HUES6 (cell line): ENCODE measurements at regions not wholly inside any gene's neighbourhood (a gene's known extent, or its start where the extent isn't known, plus 50 kb on each side); places are given as distances from the start of the nearest gene placed in this dataset.
"Not testable (repeated sequence)": the region's sequence is repeated elsewhere in the genome, so short reads cannot be mapped to it uniquely, and the experiment has no call there.

Experiments used
- H3K27ac ChIP-seq: 2 replicates; pipeline ENCODE4 v1.7.0; 2013; ENCODE audit warnings: low read depth, mild to moderate bottlenecking, low read length, inconsistent platforms
- H3K27me3 ChIP-seq: 2 replicates; pipeline ENCODE4 v1.6.1; 2013; ENCODE audit warnings: low read length; ENCODE audit not compliant: control insufficient read depth, insufficient read depth
- H3K36me3 ChIP-seq: 2 replicates; pipeline ENCODE4 v1.6.1; 2013; ENCODE audit warnings: low read length; ENCODE audit not compliant: control insufficient read depth, insufficient read depth
- H3K4me1 ChIP-seq: 2 replicates; pipeline ENCODE4 v1.6.1; 2013; ENCODE audit warnings: low read length; ENCODE audit not compliant: control insufficient read depth, insufficient read depth
- H3K4me3 ChIP-seq: 2 replicates; pipeline ENCODE4 v1.5.1; 2013; ENCODE audit warnings: low read depth, low read length
- H3K9ac ChIP-seq: one replicate; pipeline ENCODE4 v1.6.1; 2013; ENCODE audit warnings: mild to moderate bottlenecking, low read length
- H3K9me3 ChIP-seq: 2 replicates; pipeline ENCODE4 v1.6.1; 2013; ENCODE audit warnings: low read depth, low read length; ENCODE audit not compliant: control insufficient read depth, insufficient read depth

- H3K36me3 ChIP-seq, result no peaks in the 10 kb centered on the region
- no peak overlapping the region for H3K9ac ChIP-seq
- H3K4me3 ChIP-seq, result no peak overlapping the region
- H3K4me1 ChIP-seq, result no peaks in the 10 kb centered on the region
- no peak overlapping the region for H3K27ac ChIP-seq
- H3K9me3 ChIP-seq, result no peaks in the 10 kb centered on the region
- peaks cover 13% of the 10 kb centered on the region; the same call in 1 of the 2 replicates for H3K27me3 ChIP-seq
Observed at GRCh38 chr20:51175724-51176123, 152.8 kb upstream of the KCNG1 start.

GRCh38 chr20:51175156-51175555, 152.2 kb upstream of the KCNG1 start:
- no peaks in the 10 kb centered on the region for H3K36me3 ChIP-seq
- H3K9ac ChIP-seq, result no peak overlapping the region
- H3K27ac ChIP-seq, result no peak overlapping the region
- H3K4me1 ChIP-seq, result no peaks in the 10 kb centered on the region; the same call in 1 of the 2 replicates
- no peak overlapping the region for H3K4me3 ChIP-seq
- peaks cover 14% of the 10 kb centered on the region; the same call in 1 of the 2 replicates for H3K27me3 ChIP-seq
- no peaks in the 10 kb centered on the region for H3K9me3 ChIP-seq

- peaks cover 14% of the 10 kb centered on the region for H3K27me3 ChIP-seq
- peaks cover 2% of the 10 kb centered on the region for H3K4me1 ChIP-seq
- no peak overlapping the region for H3K9ac ChIP-seq
Observed at GRCh38 chr20:51174536-51174935, 151.6 kb upstream of the KCNG1 start.

GRCh38 chr20:51172558-51173428, 149.9 kb upstream of the KCNG1 start:
- H3K27me3 ChIP-seq, result peaks cover 19% of the 10 kb centered on the region
- H3K4me3 ChIP-seq, result no peak overlapping the region
- H3K27ac ChIP-seq, result no peak overlapping the region
- no peaks in the 10 kb centered on the region for H3K36me3 ChIP-seq
- no peak overlapping the region for H3K9ac ChIP-seq
- H3K9me3 ChIP-seq, result peaks cover 3% of the 10 kb centered on the region; the same call in 1 of the 2 replicates
- H3K4me1 ChIP-seq, result peaks cover 5% of the 10 kb centered on the region

More at GRCh38 chr20:51174536-51174935, 151.6 kb upstream of the KCNG1 start:
- Histone ChIP-seq H3K27ac (no peak overlapping the region), H3K9me3 (peaks cover under 1% of the 10 kb centered on the region; the same call in 1 of the 2 replicates), H3K4me3 (no peak overlapping the region), H3K36me3 (no peaks in the 10 kb centered on the region)

- Histone ChIP-seq H3K9ac (no peak overlapping the region), H3K36me3 (no peaks in the 10 kb centered on the region), H3K27me3 (peaks cover 19% of the 10 kb centered on the region), H3K4me3 (no peak overlapping the region), H3K27ac (no peak overlapping the region), H3K4me1 (peaks cover 5% of the 10 kb centered on the region), H3K9me3 (peaks cover 3% of the 10 kb centered on the region; the same call in 1 of the 2 replicates)
Observed at GRCh38 chr20:51171141-51171540, 148.2 kb upstream of the KCNG1 start.

GRCh38 chr20:51169813-51170212, 146.9 kb upstream of the KCNG1 start:
- H3K27me3 ChIP-seq, result peaks cover 19% of the 10 kb centered on the region
- H3K27ac ChIP-seq, result no peak overlapping the region

GRCh38 chr20:51167911-51168310, 145.0 kb upstream of the KCNG1 start:
- H3K9ac ChIP-seq, H3K27ac ChIP-seq, H3K4me3 ChIP-seq, H3K36me3 ChIP-seq, H3K9me3 ChIP-seq, H3K4me1 ChIP-seq: not testable (repeated sequence)
- H3K27me3 ChIP-seq, result peaks cover 22% of the 10 kb centered on the region

More at GRCh38 chr20:51169813-51170212, 146.9 kb upstream of the KCNG1 start:
- Histone ChIP-seq H3K9me3 (peaks cover 3% of the 10 kb centered on the region; the same call in 1 of the 2 replicates), H3K4me3 (no peak overlapping the region), H3K36me3 (no peaks in the 10 kb centered on the region), H3K4me1 (peaks cover 5% of the 10 kb centered on the region), H3K9ac (no peak overlapping the region)

GRCh38 chr20:51166489-51166888, 143.6 kb upstream of the KCNG1 start:
- Histone ChIP-seq H3K27me3 (peaks cover 15% of the 10 kb centered on the region), H3K4me3 (no peak overlapping the region), H3K27ac (no peak overlapping the region), H3K36me3 (no peaks in the 10 kb centered on the region), H3K4me1 (peaks cover 5% of the 10 kb centered on the region), H3K9me3 (peaks cover 3% of the 10 kb centered on the region; the same call in 1 of the 2 replicates), H3K9ac (no peak overlapping the region)

- Histone ChIP-seq H3K9me3 (peaks cover 3% of the 10 kb centered on the region; the same call in 1 of the 2 replicates), H3K4me1 (peaks cover 5% of the 10 kb centered on the region), H3K9ac (no peak overlapping the region), H3K36me3 (no peaks in the 10 kb centered on the region), H3K27me3 (peaks cover 8% of the 10 kb centered on the region; the same call in 1 of the 2 replicates), H3K4me3 (no peak overlapping the region), H3K27ac (no peak overlapping the region)
Observed at GRCh38 chr20:51165131-51165530, 142.2 kb upstream of the KCNG1 start.

- Histone ChIP-seq H3K36me3 (no peaks in the 10 kb centered on the region), H3K9me3 (peaks cover 3% of the 10 kb centered on the region; the same call in 1 of the 2 replicates), H3K27me3 (peaks cover 8% of the 10 kb centered on the region; the same call in 1 of the 2 replicates), H3K9ac (no peak overlapping the region), H3K27ac (no peak overlapping the region), H3K4me1 (peaks cover 5% of the 10 kb centered on the region), H3K4me3 (no peak overlapping the region)
Observed at GRCh38 chr20:51164731-51165130, 141.8 kb upstream of the KCNG1 start.

GRCh38 chr20:51163996-51164600, 141.2 kb upstream of the KCNG1 start:
- H3K36me3 ChIP-seq, result no peaks in the 10 kb centered on the region
- no peak overlapping the region for H3K27ac ChIP-seq
- no peaks in the 10 kb centered on the region for H3K9me3 ChIP-seq
- no peak overlapping the region for H3K4me3 ChIP-seq
- H3K27me3 ChIP-seq, result peaks cover 8% of the 10 kb centered on the region; the same call in 1 of the 2 replicates
- H3K4me1 ChIP-seq, result no peaks in the 10 kb centered on the region; the same call in 1 of the 2 replicates
- H3K9ac ChIP-seq, result no peak overlapping the region
